GM18861 (cell line): ENCODE measurements at regions not wholly inside any gene's neighbourhood (a gene's known extent, or its start where the extent isn't known, plus 50 kb on each side); places are given as distances from the start of the nearest gene placed in this dataset.

ENCODE experiments used
- ATAC-seq: cut with Tn5 transposase; IDR thresholded peaks from one replicate; pipeline ENCODE4 v1.9.1; 2021; ENCODE audit not compliant: unreplicated experiment

- no peak for ATAC-seq
Measured at GRCh38 chr6:22017272-22017671, 279.6 kb downstream of the PRL start.

GRCh38 chr6:22017766-22018165 is 279.1 kb downstream of the PRL start:
- no peak for ATAC-seq

- no peak for ATAC-seq
Measured at GRCh38 chr6:22019857-22020256, 277.0 kb downstream of the PRL start.

GRCh38 chr6:22020299-22021003 is 276.4 kb downstream of the PRL start:
- no peak for ATAC-seq

GRCh38 chr6:22021966-22022365 is 274.9 kb downstream of the PRL start:
- no peak for ATAC-seq

- no peak for ATAC-seq
Measured at GRCh38 chr6:22023937-22024336, 272.9 kb downstream of the PRL start.

- no peak for ATAC-seq
Measured at GRCh38 chr6:22024973-22025467, 271.8 kb downstream of the PRL start.

- ATAC-seq = peak; percentile 56
Measured at GRCh38 chr6:22025468-22026163, 271.2 kb downstream of the PRL start.

GRCh38 chr6:22026164-22026678 is 270.6 kb downstream of the PRL start:
- peak; percentile 8 for ATAC-seq

- ATAC-seq = no peak
Measured at GRCh38 chr6:22027040-22027725, 269.7 kb downstream of the PRL start.

- ATAC-seq = no peak
Measured at GRCh38 chr6:22028403-22029090, 268.3 kb downstream of the PRL start.

- no peak for ATAC-seq
Measured at GRCh38 chr6:22029171-22029570, 267.7 kb downstream of the PRL start.

GRCh38 chr6:22030730-22031619 is 265.9 kb downstream of the PRL start:
- ATAC-seq = no peak

- ATAC-seq = no peak
Measured at GRCh38 chr6:22035690-22036089, 261.1 kb downstream of the PRL start.

GRCh38 chr6:22036275-22036674 is 260.6 kb downstream of the PRL start:
- ATAC-seq = no peak

GRCh38 chr6:22036699-22037098 is 260.1 kb downstream of the PRL start:
- ATAC-seq = no peak

GRCh38 chr6:22041797-22042480 is 254.9 kb downstream of the PRL start:
- no peak for ATAC-seq

- ATAC-seq = no peak
Measured at GRCh38 chr6:22042706-22043105, 254.1 kb downstream of the PRL start.

- no peak for ATAC-seq
Measured at GRCh38 chr6:22043284-22043962, 253.4 kb downstream of the PRL start.
